OCI-LY7 (cell line): ENCODE measurements at regions not wholly inside any gene's neighbourhood (a gene's known extent, or its start where the extent isn't known, plus 50 kb on each side); places are given as distances from the start of the nearest gene placed in this dataset.

Experiments used
- BruUV-seq: library from RNA; stranded (reverse); fragments of 400-500 nt; replicated peaks from 2 replicates; lab custom pipeline; 2021; lab: Mats Ljungman, UMichigan
- CTCF ChIA-PET: fragments of 300-600 bp; sonication (Branson Sonifier 250); formaldehyde crosslinking; loops from one replicate; lab custom pipeline; 2022; ENCODE audit warnings: antibody characterized with exemption; ENCODE audit not compliant: unreplicated experiment; lab: Charles Lee
- POLR2A ChIA-PET: fragments of 300-600 bp; sonication (Branson Sonifier 250); formaldehyde crosslinking; loops from one replicate; lab custom pipeline; 2022; ENCODE audit warnings: antibody characterized with exemption; lab: Charles Lee
- DNase-seq: peaks from one replicate; pipeline ENCODE4 v3.0.0-alpha.2; 2015; ENCODE audit warnings: low spot score
- H2AFZ ChIP-seq: fragments of 200-600 bp; sonication (generic), shearing (Covaris generic); 2 replicates; pipeline ENCODE4 v1.6.1; 2014; ENCODE audit warnings: mild to moderate bottlenecking, antibody characterized with exemption, low read length, moderate library complexity
- H3K27ac ChIP-seq: fragments of 200-600 bp; sonication (generic); 2 replicates; pipeline ENCODE4 v1.5.1; 2014; ENCODE audit warnings: mixed run types, low read depth, mild to moderate bottlenecking, moderate library complexity, low read length, inconsistent platforms; ENCODE audit not compliant: poor library complexity, severe bottlenecking
- H3K36me3 ChIP-seq: fragments of 200-600 bp; sonication (generic); 2 replicates; pipeline ENCODE4 v1.6.1; 2014; ENCODE audit warnings: mild to moderate bottlenecking, antibody characterized with exemption, low read length, moderate library complexity, mixed read lengths; ENCODE audit not compliant: insufficient read depth
- H3K4me1 ChIP-seq: fragments of 200-600 bp; sonication (generic); 2 replicates; pipeline ENCODE4 v1.5.1; 2014; ENCODE audit warnings: mild to moderate bottlenecking, low read length; ENCODE audit not compliant: insufficient read depth, poor library complexity, severe bottlenecking
- H3K4me2 ChIP-seq: fragments of 200-600 bp; sonication (generic); 2 replicates; pipeline ENCODE4 v1.6.1; 2014; ENCODE audit warnings: mild to moderate bottlenecking, low read length
- H3K4me3 ChIP-seq: fragments of 200-600 bp; sonication (generic); 2 replicates; pipeline ENCODE4 v1.5.1; 2014; ENCODE audit warnings: mild to moderate bottlenecking, low read depth, low read length; ENCODE audit not compliant: poor library complexity, severe bottlenecking
- H3K79me2 ChIP-seq: fragments of 200-600 bp; sonication (generic); 2 replicates; pipeline ENCODE4 v1.6.1; 2016; ENCODE audit warnings: low read depth, mild to moderate bottlenecking, low read length, moderate library complexity, mixed read lengths; ENCODE audit not compliant: insufficient read depth
- H3K9me2 ChIP-seq: fragments of 200-600 bp; sonication (generic); 2 replicates; pipeline ENCODE4 v1.6.1; 2016; ENCODE audit warnings: mild to moderate bottlenecking, low read length, mixed read lengths; ENCODE audit not compliant: insufficient read depth
- H3K9me3 ChIP-seq: fragments of 200-600 bp; sonication (generic); 2 replicates; pipeline ENCODE4 v1.6.1; 2014; ENCODE audit warnings: mild to moderate bottlenecking, mixed run types, low read length, mixed read lengths
- H4K20me1 ChIP-seq: fragments of 200-600 bp; sonication (generic); 2 replicates; pipeline ENCODE4 v1.6.1; 2014; ENCODE audit warnings: mild to moderate bottlenecking, antibody characterized with exemption, low read length, moderate library complexity, mixed read lengths; ENCODE audit not compliant: insufficient read depth
- CTCF ChIP-seq: fragments of 200-600 bp; sonication (generic); conservative IDR thresholded peaks from 2 replicates; pipeline ENCODE4 v1.5.1; 2014; ENCODE audit warnings: mild to moderate bottlenecking, antibody characterized with exemption, low read length, moderate library complexity, mixed read lengths
- EZH2phosphoT487 ChIP-seq: fragments of 200-600 bp; sonication (generic); IDR thresholded peaks from 2 replicates; pipeline ENCODE4 v1.6.1; 2018; ENCODE audit warnings: low read depth, borderline replicate concordance, mild to moderate bottlenecking, mixed run types, antibody characterized with exemption, low read length, moderate library complexity, mixed read lengths
- intact Hi-C: fragments of 100-400 bp; cut with micrococcal nuclease; formaldehyde crosslinking; loops from one replicate; pipeline ENCODE4 v1.10.0; 2022; ENCODE audit not compliant: unreplicated experiment

GRCh38 chr12:87513536-87514280, 515.5 kb downstream of the C12orf50 start:
- no TSS peak for BruUV-seq
- Histone ChIP-seq H3K9me2 (no peaks in the 10 kb centered on the region), H3K27ac (no peak overlapping the region), H3K9me3 (no peaks in the 10 kb centered on the region), H2AFZ (no peak overlapping the region), H4K20me1 (no peaks in the 10 kb centered on the region), H3K4me3 (no peak overlapping the region), H3K36me3 (no peaks in the 10 kb centered on the region), H3K4me2 (no peak overlapping the region), H3K4me1 (no peaks in the 10 kb centered on the region), H3K79me2 (no peaks in the 10 kb centered on the region)
- TF ChIP-seq CTCF (no peak), EZH2phosphoT487 (no peak)
- ChIA-PET POLR2A (interaction anchor here (2.9 kb wide), 1 partner anchor 9 kb away, joined by 10 read pairs; no protein-coding TSS in a partner anchor), CTCF (no interaction called here)
- intact Hi-C loops = no loop called here
- DNase-seq = no peak

- H3K4me2 ChIP-seq = no peak overlapping the region
- intact Hi-C loops = no loop called here
- no peaks in the 10 kb centered on the region for H3K36me3 ChIP-seq
- CTCF ChIA-PET = interaction anchor here (0.6 kb wide), 1 partner anchor 133 kb away, joined by 3 read pairs; no protein-coding TSS in a partner anchor
- no peak overlapping the region for H3K27ac ChIP-seq
- no TSS peak for BruUV-seq
- H2AFZ ChIP-seq = no peak overlapping the region
- H3K9me2 ChIP-seq = no peaks in the 10 kb centered on the region
- H3K4me1 ChIP-seq = no peaks in the 10 kb centered on the region
- H4K20me1 ChIP-seq = no peaks in the 10 kb centered on the region
- TF ChIP-seq EZH2phosphoT487 (no peak), CTCF (no peak)
- POLR2A ChIA-PET = interaction anchor here (0.6 to 2.9 kb wide), 3 partner anchors 10 to 48 kb away, joined by 3 to 10 read pairs (median 6); no protein-coding TSS in a partner anchor
- no peak for DNase-seq
- no peaks in the 10 kb centered on the region for H3K9me3 ChIP-seq
- H3K4me3 ChIP-seq = no peak overlapping the region
- H3K79me2 ChIP-seq = no peaks in the 10 kb centered on the region
Observed at GRCh38 chr12:87511371-87511770, 517.8 kb downstream of the C12orf50 start.

- Histone ChIP-seq H3K27ac (no peak overlapping the region), H3K9me2 (no peaks in the 10 kb centered on the region), H3K4me2 (no peak overlapping the region), H3K79me2 (no peaks in the 10 kb centered on the region), H3K36me3 (no peaks in the 10 kb centered on the region), H2AFZ (no peak overlapping the region), H3K9me3 (no peaks in the 10 kb centered on the region), H3K4me1 (no peaks in the 10 kb centered on the region), H4K20me1 (no peaks in the 10 kb centered on the region), H3K4me3 (no peak overlapping the region)
- ChIA-PET CTCF (no interaction called here), POLR2A (no interaction called here)
- BruUV-seq = no TSS peak
- no peak for DNase-seq
- intact Hi-C loops = no loop called here
- TF ChIP-seq CTCF (no peak), EZH2phosphoT487 (no peak)
Observed at GRCh38 chr12:87509237-87509820, 519.9 kb downstream of the C12orf50 start.
